ENCODE measurements at regions not wholly inside any gene's neighbourhood (a gene's known extent, or its start where the extent isn't known, plus 50 kb on each side); places are given as distances from the start of the nearest gene placed in this dataset.

- DNase-seq (ENCODE audit: low read depth) = no peak
Observed at GRCh38 chr11:81421251-81421860, 1312.3 kb downstream of the FAM181B start.

- no peak for DNase-seq (ENCODE audit: low read depth)
Observed at GRCh38 chr11:81420668-81421250, 1312.9 kb downstream of the FAM181B start.

- no peak for DNase-seq (ENCODE audit: low read depth)
Observed at GRCh38 chr11:81397316-81397715, 1336.3 kb downstream of the FAM181B start.

- no peak for DNase-seq (ENCODE audit: low read depth)
Observed at GRCh38 chr11:81394311-81394710, 1339.4 kb downstream of the FAM181B start.

GRCh38 chr11:81388326-81388725, 1345.3 kb downstream of the FAM181B start:
- DNase-seq (ENCODE audit: low read depth) = no peak

- DNase-seq (ENCODE audit: low read depth) = no peak
Observed at GRCh38 chr11:81380395-81380794, 1353.3 kb downstream of the FAM181B start.

GRCh38 chr11:81377418-81377817, 1356.2 kb downstream of the FAM181B start:
- DNase-seq (ENCODE audit: low read depth) = no peak

GRCh38 chr11:81373986-81374385, 1359.7 kb downstream of the FAM181B start:
- DNase-seq (ENCODE audit: low read depth) = no peak

- no peak for DNase-seq (ENCODE audit: low read depth)
Observed at GRCh38 chr11:81368192-81368591, 1365.5 kb downstream of the FAM181B start.

- DNase-seq (ENCODE audit: low read depth) = no peak
Observed at GRCh38 chr11:81365496-81365895, 1368.2 kb downstream of the FAM181B start.

GRCh38 chr11:81359476-81359875, 1374.2 kb downstream of the FAM181B start:
- DNase-seq (ENCODE audit: low read depth) = no peak

GRCh38 chr11:81345609-81346008, 1388.1 kb downstream of the FAM181B start:
- no peak for DNase-seq (ENCODE audit: low read depth)

- no peak for DNase-seq (ENCODE audit: low read depth)
Observed at GRCh38 chr11:81342966-81343365, 1390.7 kb downstream of the FAM181B start.

GRCh38 chr11:81340225-81340624, 1393.4 kb downstream of the FAM181B start:
- no peak for DNase-seq (ENCODE audit: low read depth)

- no peak for DNase-seq (ENCODE audit: low read depth)
Observed at GRCh38 chr11:81339521-81339920, 1394.1 kb downstream of the FAM181B start.

- DNase-seq (ENCODE audit: low read depth) = no peak
Observed at GRCh38 chr11:81337756-81338155, 1395.9 kb downstream of the FAM181B start.

GRCh38 chr11:81332276-81332675, 1401.4 kb downstream of the FAM181B start:
- DNase-seq (ENCODE audit: low read depth) = no peak

- DNase-seq (ENCODE audit: low read depth) = no peak
Observed at GRCh38 chr11:81331611-81332235, 1401.9 kb downstream of the FAM181B start.

- DNase-seq (ENCODE audit: low read depth) = no peak
Observed at GRCh38 chr11:81331088-81331487, 1402.6 kb downstream of the FAM181B start.

GRCh38 chr11:81303038-81303664, 1430.5 kb downstream of the FAM181B start:
- no peak for DNase-seq (ENCODE audit: low read depth)

GRCh38 chr11:81301166-81301830, 1432.4 kb downstream of the FAM181B start:
- DNase-seq (ENCODE audit: low read depth) = no peak

- no peak for DNase-seq (ENCODE audit: low read depth)
Observed at GRCh38 chr11:81286959-81287358, 1446.7 kb downstream of the FAM181B start.

GRCh38 chr11:81286550-81286949, 1447.1 kb downstream of the FAM181B start:
- no peak for DNase-seq (ENCODE audit: low read depth)

All from amniotic epithelial cell (primary cell).